ENCODE measurements at regions not wholly inside any gene's neighbourhood (a gene's known extent, or its start where the extent isn't known, plus 50 kb on each side); places are given as distances from the start of the nearest gene placed in this dataset.

GRCh38 chr10:61313460-61313859 lies 139.7 kb downstream of the TMEM26 start:
- no peak for DNase-seq (ENCODE audit: extremely low spot score in 2 of 2)
- Histone ChIP-seq H3K27ac (no peak overlapping the region), H3K4me3 (no peak overlapping the region), H3K36me3 (no peaks in the 10 kb centered on the region), H3K9me3 (no peaks in the 10 kb centered on the region), H3K27me3 (no peaks in the 10 kb centered on the region), H3K4me1 (no peaks in the 10 kb centered on the region)
- no peak for TF ChIP-seq POLR2AphosphoS5 (IDR thresholded peaks at IDR 0.05; ENCODE audit: insufficient read depth in 1 of 2, low read depth in 1 of 2)
- no peak for TF ChIP-seq CTCF (IDR thresholded peaks at IDR 0.05)
- TF ChIP-seq POLR2A (IDR thresholded peaks at IDR 0.05), result no peak
- intact Hi-C loops (cut with DNase I), result no loop called here

GRCh38 chr10:61304746-61305145 lies 148.4 kb downstream of the TMEM26 start:
- H3K9me3 ChIP-seq, result no peaks in the 10 kb centered on the region
- intact Hi-C loops (cut with DNase I), result no loop called here
- no peaks in the 10 kb centered on the region for H3K4me1 ChIP-seq
- no peaks in the 10 kb centered on the region for H3K36me3 ChIP-seq
- no peak for DNase-seq (ENCODE audit: extremely low spot score in 2 of 2)
- TF ChIP-seq CTCF (IDR thresholded peaks at IDR 0.05) (no peak), POLR2AphosphoS5 (IDR thresholded peaks at IDR 0.05; ENCODE audit: insufficient read depth in 1 of 2, low read depth in 1 of 2) (no peak), POLR2A (IDR thresholded peaks at IDR 0.05) (no peak)
- H3K27me3 ChIP-seq, result no peaks in the 10 kb centered on the region
- H3K4me3 ChIP-seq, result no peak overlapping the region
- H3K27ac ChIP-seq, result no peak overlapping the region

- Histone ChIP-seq H3K4me1 (no peaks in the 10 kb centered on the region), H3K27ac (no peak overlapping the region), H3K4me3 (no peak overlapping the region), H3K27me3 (no peaks in the 10 kb centered on the region), H3K9me3 (no peaks in the 10 kb centered on the region), H3K36me3 (no peaks in the 10 kb centered on the region)
- intact Hi-C loops (cut with DNase I), result no loop called here
- no peak for TF ChIP-seq POLR2A (IDR thresholded peaks at IDR 0.05)
- no peak for DNase-seq (ENCODE audit: extremely low spot score in 2 of 2)
Observed at GRCh38 chr10:61302124-61302523, 151.1 kb downstream of the TMEM26 start.

DNA sequence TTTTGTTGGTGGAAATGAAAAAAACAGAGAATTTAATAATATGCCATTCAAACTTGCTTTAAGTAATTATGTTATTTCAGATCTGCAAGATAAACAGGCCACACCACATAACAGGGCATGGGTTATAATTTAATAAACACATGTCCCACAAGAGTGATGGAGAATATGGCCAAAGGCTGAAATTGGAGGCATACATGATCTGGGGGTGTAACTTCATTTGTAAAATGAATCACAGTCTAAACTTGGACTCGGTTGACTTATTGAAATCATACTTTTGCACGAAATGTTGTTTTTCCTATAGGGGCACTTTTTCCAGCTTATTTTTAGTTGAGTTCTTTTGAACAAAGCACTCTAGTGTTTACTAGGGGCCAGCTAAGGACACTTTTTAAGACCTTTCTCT lies 151.6 kb downstream of the TMEM26 start:
- no peak for DNase-seq (ENCODE audit: extremely low spot score in 2 of 2)
- H3K4me3 ChIP-seq, result no peak overlapping the region
- no peaks in the 10 kb centered on the region for H3K27me3 ChIP-seq
- TF ChIP-seq POLR2AphosphoS5 (IDR thresholded peaks at IDR 0.05; ENCODE audit: insufficient read depth in 1 of 2, low read depth in 1 of 2) (no peak), POLR2A (IDR thresholded peaks at IDR 0.05) (no peak), CTCF (IDR thresholded peaks at IDR 0.05) (no peak)
- H3K36me3 ChIP-seq, result no peaks in the 10 kb centered on the region
- no peak overlapping the region for H3K27ac ChIP-seq
- H3K9me3 ChIP-seq, result no peaks in the 10 kb centered on the region
- no peaks in the 10 kb centered on the region for H3K4me1 ChIP-seq
- intact Hi-C loops (cut with DNase I), result no loop called here

- H3K9me3 ChIP-seq, result no peaks in the 10 kb centered on the region
- H3K27me3 ChIP-seq, result no peaks in the 10 kb centered on the region
- TF ChIP-seq POLR2AphosphoS5 (IDR thresholded peaks at IDR 0.05; ENCODE audit: insufficient read depth in 1 of 2, low read depth in 1 of 2) (no peak), CTCF (IDR thresholded peaks at IDR 0.05) (no peak), POLR2A (IDR thresholded peaks at IDR 0.05) (no peak)
- no peak overlapping the region for H3K27ac ChIP-seq
- no peak for DNase-seq (ENCODE audit: extremely low spot score in 2 of 2)
- intact Hi-C loops (cut with DNase I), result no loop called here
- H3K4me3 ChIP-seq, result no peak overlapping the region
- no peaks in the 10 kb centered on the region for H3K36me3 ChIP-seq
- no peaks in the 10 kb centered on the region for H3K4me1 ChIP-seq
Observed at GRCh38 chr10:61299841-61300240, 153.3 kb downstream of the TMEM26 start.

GRCh38 chr10:61299156-61299555 lies 154.0 kb downstream of the TMEM26 start:
- intact Hi-C loops (cut with DNase I), result no loop called here
- TF ChIP-seq POLR2A (IDR thresholded peaks at IDR 0.05) (no peak), POLR2AphosphoS5 (IDR thresholded peaks at IDR 0.05; ENCODE audit: insufficient read depth in 1 of 2, low read depth in 1 of 2) (no peak), CTCF (IDR thresholded peaks at IDR 0.05) (no peak)
- no peaks in the 10 kb centered on the region for H3K9me3 ChIP-seq
- H3K36me3 ChIP-seq, result no peaks in the 10 kb centered on the region
- H3K27me3 ChIP-seq, result no peaks in the 10 kb centered on the region
- no peaks in the 10 kb centered on the region for H3K4me1 ChIP-seq
- no peak overlapping the region for H3K27ac ChIP-seq
- DNase-seq (ENCODE audit: extremely low spot score in 2 of 2), result no peak
- H3K4me3 ChIP-seq, result no peak overlapping the region

Measured in vagina (tissue), 2 donors.